Esophagus muscularis mucosa (tissue), 4 donors: ENCODE measurements at regions not wholly inside any gene's neighbourhood (a gene's known extent, or its start where the extent isn't known, plus 50 kb on each side); places are given as distances from the start of the nearest gene placed in this dataset.

ENCODE experiments used
- DNase-seq: peaks from one replicate; pipeline ENCODE4 v3.0.0-alpha.2; 2017; ENCODE audit errors: extremely low spot score
- H3K27ac ChIP-seq, 4 donors: fragments of 200-600 bp; sonication (generic); replicated peaks in 1 of 4; 1 replicate in 3 of 4; 2 replicates in 1 of 4; pipeline ENCODE4 v1.5.1; 2016 to 2019; ENCODE audit warnings: mild to moderate bottlenecking in 1 of 4
- H3K27me3 ChIP-seq, 4 donors: fragments of 200-600 bp; sonication (generic); one replicate each; pipeline versions ENCODE4 v1.5.1 to v1.6.0; 2016 to 2019
- H3K36me3 ChIP-seq, 4 donors: fragments of 200-600 bp; sonication (generic); one replicate each; pipeline ENCODE4 v1.5.1; 2016 to 2019
- H3K4me1 ChIP-seq, 4 donors: fragments of 200-600 bp; sonication (generic); one replicate each; pipeline ENCODE4 v1.5.1; 2016 to 2019
- H3K4me3 ChIP-seq, 4 donors: fragments of 200-600 bp; sonication (generic); 1 replicate in 2 of 4; 2 replicates in 2 of 4; pipeline ENCODE4 v1.5.1; 2016 to 2019; ENCODE audit warnings: mild to moderate bottlenecking in 4 of 4, moderate library complexity in 1 of 4
- H3K9me3 ChIP-seq, 4 donors: fragments of 200-600 bp; sonication (generic); 1 replicate in 3 of 4; 2 replicates in 1 of 4; pipeline ENCODE4 v1.5.1; 2016 to 2019
- EP300 ChIP-seq: sonication (generic); formaldehyde crosslinking; IDR thresholded peaks from one replicate; pipeline ENCODE4 v1.6.1; 2017; ENCODE audit warnings: antibody characterized with exemption
- POLR2A ChIP-seq: fragments of 450-650 bp; IDR thresholded peaks from one replicate; pipeline ENCODE4 v1.6.1; 2017; ENCODE audit warnings: antibody characterized with exemption, moderate library complexity, mild to moderate bottlenecking, low read depth
- POLR2AphosphoS5 ChIP-seq, 2 donors: sonication (generic); formaldehyde crosslinking; IDR thresholded peaks; one replicate each; pipeline ENCODE4 v1.6.1; 2017; ENCODE audit warnings: antibody characterized with exemption in 2 of 2
- WGBS: methylation state at CpG from one replicate; pipeline ENCODE4 v1.1.5; 2018; 5-methylcytosine and 5-hydroxymethylcytosine counted together
- intact Hi-C: fragments of 100-400 bp; cut with DNase I; formaldehyde crosslinking; loops from one replicate; pipeline ENCODE4 v1.15.1; 2023
- TF ChIP-seq, protein P1 (sequence below), 3 experiments: fragments of 200-600 bp in 2 of 3; fragments of 450-650 bp in 1 of 3; sonication (generic) in 2 of 3; IDR thresholded peaks; one replicate each; pipeline ENCODE4 v1.5.1; 2017 to 2019; ENCODE audit warnings: antibody characterized with exemption in 3 of 3, mild to moderate bottlenecking in 2 of 3, moderate library complexity in 1 of 3

DNA sequence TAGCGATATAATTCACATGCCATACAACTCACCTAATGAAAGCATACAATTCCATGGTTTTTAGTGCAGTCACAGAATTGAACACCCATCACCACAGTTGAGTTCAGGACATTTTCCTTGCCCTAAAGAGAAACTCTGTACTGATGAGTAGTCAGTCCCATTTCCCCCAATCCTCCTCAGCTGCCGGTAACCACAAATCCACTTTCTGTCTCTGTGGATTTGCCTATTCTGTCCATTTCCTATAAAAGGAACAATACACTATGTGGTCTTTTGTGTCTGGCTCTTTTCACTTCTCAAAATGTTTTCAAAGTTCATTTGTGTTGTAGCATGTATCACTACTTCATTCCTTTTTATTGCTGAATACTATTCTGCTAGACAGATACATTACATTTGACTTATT lies 67.9 kb upstream of the TGM3 start:
- WGBS = 86% methylated on average over 2 of the region's 2 CpGs
- TF ChIP-seq POLR2AphosphoS5 (IDR thresholded peaks at IDR 0.05) (no peak), EP300 (no peak), POLR2A (no peak)
- TF ChIP-seq, protein P1, sequence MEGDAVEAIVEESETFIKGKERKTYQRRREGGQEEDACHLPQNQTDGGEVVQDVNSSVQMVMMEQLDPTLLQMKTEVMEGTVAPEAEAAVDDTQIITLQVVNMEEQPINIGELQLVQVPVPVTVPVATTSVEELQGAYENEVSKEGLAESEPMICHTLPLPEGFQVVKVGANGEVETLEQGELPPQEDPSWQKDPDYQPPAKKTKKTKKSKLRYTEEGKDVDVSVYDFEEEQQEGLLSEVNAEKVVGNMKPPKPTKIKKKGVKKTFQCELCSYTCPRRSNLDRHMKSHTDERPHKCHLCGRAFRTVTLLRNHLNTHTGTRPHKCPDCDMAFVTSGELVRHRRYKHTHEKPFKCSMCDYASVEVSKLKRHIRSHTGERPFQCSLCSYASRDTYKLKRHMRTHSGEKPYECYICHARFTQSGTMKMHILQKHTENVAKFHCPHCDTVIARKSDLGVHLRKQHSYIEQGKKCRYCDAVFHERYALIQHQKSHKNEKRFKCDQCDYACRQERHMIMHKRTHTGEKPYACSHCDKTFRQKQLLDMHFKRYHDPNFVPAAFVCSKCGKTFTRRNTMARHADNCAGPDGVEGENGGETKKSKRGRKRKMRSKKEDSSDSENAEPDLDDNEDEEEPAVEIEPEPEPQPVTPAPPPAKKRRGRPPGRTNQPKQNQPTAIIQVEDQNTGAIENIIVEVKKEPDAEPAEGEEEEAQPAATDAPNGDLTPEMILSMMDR (IDR thresholded peaks at IDR 0.05) = no peak
- DNase-seq = no peak
- no peaks in the 10 kb centered on the region for H3K36me3 ChIP-seq
- no peak overlapping the region for H3K4me3 ChIP-seq
- intact Hi-C loops = no loop called here
- no peak overlapping the region for H3K27ac ChIP-seq
- H3K27me3 ChIP-seq = no peaks in the 10 kb centered on the region
- no peaks in the 10 kb centered on the region for H3K9me3 ChIP-seq
- no peaks in the 10 kb centered on the region for H3K4me1 ChIP-seq

DNA sequence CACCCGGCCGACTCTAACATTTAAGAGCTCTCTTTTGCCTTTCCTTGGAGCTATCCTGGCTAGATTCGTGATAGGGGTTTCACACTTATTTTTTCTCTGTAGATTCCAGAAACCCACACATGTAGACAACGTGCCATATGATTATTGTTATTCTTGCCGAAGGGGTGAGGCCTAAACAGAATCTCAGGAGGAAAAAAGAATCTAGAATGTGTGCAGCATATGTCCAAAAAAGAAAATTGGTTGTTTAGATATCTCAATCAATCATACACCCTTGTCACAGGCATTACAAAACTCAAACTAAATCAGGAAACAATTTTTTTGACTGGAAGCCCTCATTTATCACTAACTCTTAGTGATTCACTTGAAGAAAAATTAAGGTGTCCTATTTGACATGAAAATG lies 66.9 kb upstream of the TGM3 start:
- 75% methylated on average over 5 of the region's 5 CpGs for WGBS

DNA sequence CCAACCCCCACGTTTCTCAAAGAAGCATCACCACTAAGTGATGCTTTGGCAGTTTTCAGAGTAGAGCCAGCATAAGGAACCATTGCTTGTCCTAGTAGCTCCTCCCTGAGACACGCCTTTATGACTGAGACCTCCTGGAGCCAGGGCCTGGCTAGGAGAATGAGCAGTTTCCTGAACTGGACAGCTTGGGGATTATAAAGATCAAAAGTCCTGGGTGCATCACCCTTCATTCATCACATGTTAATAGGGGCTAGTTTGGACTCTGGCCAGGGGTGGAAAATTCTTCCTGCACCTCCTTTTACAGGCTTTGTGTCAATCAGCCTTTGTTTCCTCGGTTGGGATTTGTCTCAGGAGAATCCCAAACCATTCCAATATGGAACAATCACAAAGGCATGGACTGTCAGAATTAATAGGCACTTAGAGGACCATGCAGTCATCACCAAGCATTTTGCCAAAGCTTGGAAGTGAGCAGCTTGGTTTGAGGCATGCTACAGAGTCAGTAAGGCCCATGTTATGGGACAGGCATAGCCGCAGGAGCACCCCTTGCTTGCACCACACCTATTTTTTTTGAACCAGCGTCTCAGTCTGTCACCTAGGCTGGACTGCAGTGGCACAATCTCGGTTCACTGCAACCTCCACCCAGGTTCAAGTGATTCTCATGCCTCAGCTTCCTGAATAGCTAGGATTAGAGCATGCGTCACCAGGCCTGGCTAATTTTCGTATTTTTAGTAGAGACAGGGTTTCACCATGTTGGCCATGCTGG lies 64.9 kb upstream of the TGM3 start:
- intact Hi-C loops = no loop called here
- no peaks in the 10 kb centered on the region for H3K9me3 ChIP-seq

More for the DNA sequence above, 66.9 kb upstream of the TGM3 start:
- Histone ChIP-seq H3K27me3 (no peaks in the 10 kb centered on the region), H3K4me1 (no peaks in the 10 kb centered on the region), H3K9me3 (no peaks in the 10 kb centered on the region), H3K4me3 (no peak overlapping the region), H3K27ac (no peak overlapping the region), H3K36me3 (no peaks in the 10 kb centered on the region)
- TF ChIP-seq POLR2AphosphoS5 (IDR thresholded peaks at IDR 0.05) (no peak), EP300 (no peak), POLR2A (no peak)
- TF ChIP-seq, protein P1 (IDR thresholded peaks at IDR 0.05) = no peak
- no peak for DNase-seq
- intact Hi-C loops = no loop called here

DNA sequence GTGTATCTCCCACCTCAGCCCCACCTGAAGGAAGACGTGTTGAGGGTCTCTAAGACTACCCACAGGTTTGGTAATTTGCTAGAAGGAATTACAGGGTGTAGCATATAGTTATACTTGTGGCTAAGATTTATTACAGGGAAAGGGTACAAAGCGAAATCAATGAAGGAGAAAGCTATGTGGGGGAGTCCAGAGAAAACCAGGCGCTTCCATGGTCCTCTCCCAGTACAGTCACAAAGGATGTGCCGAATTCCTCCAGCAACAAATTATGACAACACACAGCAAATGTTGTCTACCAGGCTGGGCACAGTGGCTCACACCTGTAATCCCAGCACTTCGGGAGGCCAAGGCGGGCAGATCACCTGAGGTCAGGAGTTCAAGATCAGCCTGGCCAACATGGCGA lies 64.1 kb upstream of the TGM3 start:
- Histone ChIP-seq H3K27me3 (no peaks in the 10 kb centered on the region), H3K4me1 (no peaks in the 10 kb centered on the region), H3K4me3 (no peak overlapping the region), H3K9me3 (no peaks in the 10 kb centered on the region), H3K27ac (no peak overlapping the region), H3K36me3 (no peaks in the 10 kb centered on the region)
- TF ChIP-seq, protein P1 (IDR thresholded peaks at IDR 0.05) = no peak
- WGBS = 94% methylated on average over 7 of the region's 7 CpGs
- no peak for DNase-seq
- intact Hi-C loops = no loop called here

More for the DNA sequence above, 64.9 kb upstream of the TGM3 start:
- TF ChIP-seq EP300 = no peak
- TF ChIP-seq POLR2A = no peak
- no peak for TF ChIP-seq POLR2AphosphoS5 (IDR thresholded peaks at IDR 0.05)
- TF ChIP-seq, protein P1 (IDR thresholded peaks at IDR 0.05) = no peak
- 68% methylated on average over 8 of the region's 8 CpGs for WGBS
- no peak for DNase-seq
- Histone ChIP-seq H3K36me3 (no peaks in the 10 kb centered on the region), H3K27ac (no peak overlapping the region), H3K4me3 (no peak overlapping the region), H3K4me1 (no peaks in the 10 kb centered on the region), H3K27me3 (no peaks in the 10 kb centered on the region)

DNA sequence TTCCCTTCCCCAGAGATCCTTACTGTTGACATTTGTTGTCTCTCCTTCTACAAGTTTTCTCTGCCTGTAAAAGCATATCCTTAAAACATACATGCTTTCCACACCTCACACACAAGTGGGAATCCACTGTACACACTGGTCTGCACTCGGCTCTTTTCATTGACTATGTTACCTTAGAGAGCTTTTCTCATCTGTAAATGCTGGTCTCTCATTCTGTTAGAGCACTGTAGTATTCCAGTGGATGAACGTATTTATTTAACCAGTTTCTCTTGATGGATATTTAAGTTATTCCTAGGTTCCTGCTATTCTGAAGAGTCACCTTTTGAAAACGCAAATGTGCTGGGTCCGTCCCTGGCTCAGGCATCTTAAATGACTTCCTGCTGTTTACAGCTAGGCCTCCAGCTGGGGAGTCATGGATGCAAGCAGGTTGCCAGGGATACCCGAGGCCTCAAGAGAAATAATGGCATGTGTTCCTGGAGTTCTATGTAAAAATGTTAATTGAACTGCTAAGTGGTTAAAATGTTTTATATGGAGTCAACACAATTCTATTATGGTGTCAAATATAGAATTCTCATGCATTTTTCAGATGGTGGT lies 61.1 kb upstream of the TGM3 start:
- intact Hi-C loops = no loop called here
- Histone ChIP-seq H3K4me3 (no peak overlapping the region), H3K9me3 (no peaks in the 10 kb centered on the region), H3K27me3 (no peaks in the 10 kb centered on the region), H3K27ac (no peak overlapping the region), H3K4me1 (no peaks in the 10 kb centered on the region), H3K36me3 (no peaks in the 10 kb centered on the region)
- TF ChIP-seq POLR2AphosphoS5 (IDR thresholded peaks at IDR 0.05) (no peak), EP300 (no peak), POLR2A (no peak)
- TF ChIP-seq, protein P1 (IDR thresholded peaks at IDR 0.05) = no peak
- DNase-seq = no peak
- 56% methylated on average over 5 of the region's 5 CpGs for WGBS
